NCI-H526 (cell line): ENCODE measurements at regions not wholly inside any gene's neighbourhood (a gene's known extent, or its start where the extent isn't known, plus 50 kb on each side); places are given as distances from the start of the nearest gene placed in this dataset.
"Not testable (repeated sequence)": the region's sequence is repeated elsewhere in the genome, so short reads cannot be mapped to it uniquely, and the experiment has no call there.

Experiments
- DNase-seq, 2 experiments: peaks; one replicate each; lab custom pipeline; 2025; lab: John Stamatoyannopoulos, UW

- DNase-seq = no peak
Observed at GRCh38 chr16:26594666-26595065, 472.1 kb upstream of the C16orf82 start.

DNA sequence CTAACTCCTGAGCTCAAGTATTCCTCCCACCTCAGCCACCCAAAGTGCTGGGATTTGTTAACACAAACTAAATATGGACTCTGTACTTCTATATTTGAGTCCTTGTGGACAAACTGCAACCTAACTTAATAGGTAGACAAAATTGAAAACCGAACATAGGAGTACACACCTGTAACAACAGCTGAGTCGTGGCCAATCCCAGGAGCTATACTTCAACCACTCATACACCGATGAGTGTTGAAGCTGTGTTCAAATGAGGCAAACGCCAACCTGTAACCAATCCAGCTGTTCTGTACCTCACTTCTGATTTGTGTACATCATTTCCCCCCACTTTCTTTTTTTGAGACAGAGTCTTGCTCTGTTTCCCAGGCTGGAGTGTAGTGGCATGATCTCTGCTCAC is 471.5 kb upstream of the C16orf82 start:
- no peak for DNase-seq

DNA sequence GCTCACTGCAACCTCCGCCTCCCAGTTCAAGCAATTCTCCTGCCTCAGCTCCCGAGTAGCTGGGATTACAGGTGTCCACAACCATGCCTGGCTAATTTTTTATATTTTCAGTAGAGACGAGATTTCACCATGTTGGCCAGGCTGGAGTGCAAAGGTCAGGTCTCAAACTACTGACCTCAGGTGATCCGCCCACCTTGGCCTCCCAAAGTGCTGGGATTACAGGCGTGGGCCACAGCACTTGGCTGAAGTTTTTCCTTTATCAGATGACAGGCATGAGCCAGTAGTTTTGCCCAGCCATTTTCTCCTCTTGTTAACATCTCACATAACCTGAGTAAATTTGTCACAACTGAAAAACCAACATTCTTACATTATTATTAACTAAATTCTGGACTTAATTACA is 470.7 kb upstream of the C16orf82 start:
- DNase-seq = not testable (repeated sequence)

DNA sequence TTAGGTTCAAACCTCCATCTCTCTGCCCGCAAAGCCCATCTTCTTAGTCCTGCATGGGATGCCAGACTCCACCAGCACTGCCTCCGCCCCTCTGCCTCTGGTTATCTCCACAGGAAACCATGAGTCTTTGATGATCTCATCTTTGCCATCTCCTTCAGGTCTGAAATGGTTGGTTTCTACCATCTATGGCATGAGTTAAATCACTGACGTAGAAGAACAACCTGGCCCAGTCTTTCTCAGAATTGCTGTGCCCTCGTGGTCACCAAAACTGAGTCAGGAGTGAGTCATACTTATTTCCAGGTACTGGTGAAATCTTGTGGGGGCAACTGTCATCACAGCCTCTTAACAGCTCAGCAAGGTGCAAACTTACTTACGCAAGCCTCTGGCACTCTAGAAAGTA is 468.7 kb upstream of the C16orf82 start:
- no peak for DNase-seq

DNA sequence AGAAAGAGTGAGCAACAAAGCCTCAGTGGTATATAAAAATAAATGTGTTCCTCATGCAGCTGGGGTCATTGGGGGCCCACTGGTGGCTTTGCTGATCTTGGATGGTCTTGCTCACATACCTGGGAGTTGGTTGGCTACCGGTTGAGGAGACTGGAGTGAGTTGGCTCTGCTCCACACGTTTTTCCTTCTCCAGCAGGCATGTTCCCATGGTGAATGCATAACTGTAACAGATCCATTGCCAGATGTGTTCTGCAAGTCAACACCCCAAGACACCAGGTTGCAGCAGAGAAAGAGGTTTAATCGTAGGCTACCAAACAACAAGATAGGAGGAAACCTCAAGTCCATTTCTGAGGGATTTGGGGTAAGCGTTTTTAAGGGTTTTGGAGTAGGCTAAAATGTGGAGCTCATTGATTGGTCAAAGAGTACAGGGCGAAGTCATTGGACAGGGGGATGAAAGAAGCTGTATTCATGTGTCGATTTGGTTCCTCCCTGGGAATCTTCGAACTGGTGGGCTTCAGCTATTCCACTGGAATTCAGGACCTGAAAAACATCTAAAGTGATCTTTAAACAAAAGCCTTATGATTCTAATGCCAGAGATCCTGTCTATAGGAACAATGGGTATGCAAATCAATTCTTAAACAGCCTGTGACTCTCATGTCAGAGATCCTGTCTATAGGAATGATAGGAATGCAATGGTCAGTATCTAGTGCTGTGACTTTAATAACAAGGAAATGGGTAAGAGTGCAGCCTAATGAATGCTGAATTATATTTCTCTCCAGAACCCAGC is 467.5 kb upstream of the C16orf82 start:
- DNase-seq = no peak

- DNase-seq = no peak
Observed at GRCh38 chr16:26599785-26600104, 467.0 kb upstream of the C16orf82 start.

DNA sequence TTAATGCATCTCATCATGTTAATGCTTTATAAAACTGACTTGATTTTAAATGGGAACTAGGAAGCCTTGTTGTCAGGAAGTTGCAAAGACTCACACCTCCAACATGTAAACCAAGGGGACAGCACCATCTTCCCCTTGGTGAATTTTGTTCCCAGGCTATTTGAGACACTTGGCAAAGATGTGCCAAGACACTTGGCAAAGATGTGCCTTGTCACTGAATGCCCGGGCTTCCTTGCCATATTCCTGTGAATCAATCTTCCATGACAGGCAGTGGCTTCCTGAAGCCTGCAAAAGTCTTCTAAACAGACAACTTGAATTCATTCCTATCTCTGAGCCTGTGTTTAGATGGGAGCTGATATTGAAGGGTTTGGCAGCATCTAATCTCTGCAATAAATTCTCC is 465.4 kb upstream of the C16orf82 start:
- no peak for DNase-seq

- DNase-seq = peak; percentile 93 to 96
Observed at GRCh38 chr16:26605626-26606271, 461.0 kb upstream of the C16orf82 start.

- peak in 1 of 2 experiments; percentile 78 for DNase-seq
Observed at GRCh38 chr16:26606381-26607150, 460.2 kb upstream of the C16orf82 start.

- no peak for DNase-seq
Observed at GRCh38 chr16:26614237-26614841, 452.4 kb upstream of the C16orf82 start.

DNA sequence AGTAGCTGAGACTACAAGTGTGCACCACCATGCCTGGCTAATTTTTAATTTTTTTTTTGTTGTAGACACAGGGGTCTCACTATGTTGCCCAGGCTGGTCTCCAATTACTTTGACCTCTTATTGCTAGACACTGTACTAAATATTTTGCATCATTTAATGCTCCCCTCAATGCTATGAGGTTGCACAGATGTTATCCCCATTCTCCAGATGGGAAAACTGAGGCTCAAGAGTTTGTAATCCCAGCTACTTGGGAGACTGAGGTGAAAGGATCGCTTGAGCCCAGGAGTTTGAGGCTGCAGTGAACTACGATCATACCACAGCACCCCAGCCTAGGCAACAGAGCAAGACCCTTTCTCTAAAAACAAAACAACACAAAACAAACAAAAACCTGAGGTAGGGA is 443.3 kb upstream of the C16orf82 start:
- DNase-seq = no peak

DNA sequence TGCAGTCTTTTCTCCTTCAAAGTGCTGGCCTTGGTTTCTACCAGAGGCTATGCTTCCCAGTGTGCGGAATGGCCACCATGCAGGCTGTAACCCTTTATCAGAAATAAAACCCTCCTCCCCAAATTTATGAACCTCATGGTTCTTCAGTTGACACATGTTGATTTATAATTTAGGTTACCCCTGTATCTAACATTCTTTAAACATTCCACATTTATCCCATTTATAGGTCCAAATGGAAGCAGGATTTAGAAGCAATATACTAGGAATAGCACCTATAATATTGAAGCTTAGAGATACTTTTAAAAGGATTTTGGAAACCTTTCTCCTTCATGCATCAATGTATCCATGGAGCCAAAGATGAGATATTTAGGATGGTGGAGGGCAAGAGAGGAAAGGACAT is 438.8 kb upstream of the C16orf82 start:
- no peak for DNase-seq

DNA sequence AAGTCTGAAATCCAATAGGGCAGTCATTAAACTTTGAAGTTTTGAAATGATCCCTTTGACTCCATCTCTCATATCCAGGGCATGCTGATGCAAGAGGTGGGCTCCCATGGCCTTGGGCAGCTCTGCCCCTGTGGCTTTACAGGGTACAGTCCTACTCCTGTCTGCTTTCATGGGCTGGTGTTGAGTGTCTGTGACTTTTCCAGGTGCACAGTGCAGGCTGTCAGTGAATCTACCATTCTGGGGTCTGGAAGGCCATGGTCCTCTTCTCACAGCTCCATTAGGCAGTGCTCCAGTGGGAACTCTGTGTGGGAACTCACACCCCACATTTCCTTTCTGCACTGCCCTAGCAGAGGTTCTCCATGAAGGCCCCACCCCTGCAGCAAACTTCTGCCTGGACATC is 435.4 kb upstream of the C16orf82 start:
- not testable (repeated sequence) for DNase-seq

GRCh38 chr16:26642047-26642664 is 424.6 kb upstream of the C16orf82 start:
- no peak for DNase-seq

DNA sequence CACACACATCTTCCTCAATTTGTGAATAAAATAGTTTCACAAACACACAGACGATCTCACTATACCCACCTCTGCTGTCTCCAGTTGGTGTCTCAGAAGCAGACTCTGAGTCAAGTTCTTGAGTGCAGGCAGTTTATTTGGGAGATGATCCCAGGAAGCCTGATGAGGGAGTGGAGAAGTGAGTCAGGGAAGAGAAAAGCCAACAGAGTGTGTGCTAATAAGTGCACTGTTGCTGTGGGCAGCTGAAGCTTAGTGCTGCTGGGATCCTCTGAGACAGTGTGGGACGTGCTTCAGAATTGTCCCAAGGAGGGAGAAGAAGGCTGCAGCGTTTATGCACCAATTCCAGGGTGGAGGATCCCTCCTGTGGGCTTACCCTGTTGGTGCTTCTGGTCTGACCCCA is 423.2 kb upstream of the C16orf82 start:
- no peak for DNase-seq

- DNase-seq = no peak
Observed at GRCh38 chr16:26644912-26645543, 421.7 kb upstream of the C16orf82 start.

DNA sequence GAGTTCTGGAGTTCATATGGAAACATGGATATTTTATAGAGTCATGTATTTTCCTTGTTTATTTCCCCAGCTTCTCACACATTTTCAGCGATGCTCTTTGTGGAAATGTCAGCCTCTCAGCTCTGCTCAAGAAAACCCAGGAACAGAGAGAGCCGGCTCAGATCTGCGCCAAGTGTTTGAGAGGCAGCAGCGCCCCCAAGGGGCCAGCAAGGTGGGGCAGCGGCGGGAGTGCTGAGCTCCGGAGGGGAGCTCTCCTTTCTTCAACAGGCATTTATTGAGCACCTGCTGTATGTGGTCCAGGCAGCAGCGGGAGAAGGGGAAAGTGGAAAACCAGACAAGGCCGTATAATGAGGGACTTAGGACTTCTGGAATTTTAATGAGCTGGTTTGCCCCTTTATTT is 421.1 kb upstream of the C16orf82 start:
- DNase-seq = peak in 1 of 2 experiments; percentile 66

GRCh38 chr16:26647870-26648269 is 418.9 kb upstream of the C16orf82 start:
- DNase-seq = no peak

DNA sequence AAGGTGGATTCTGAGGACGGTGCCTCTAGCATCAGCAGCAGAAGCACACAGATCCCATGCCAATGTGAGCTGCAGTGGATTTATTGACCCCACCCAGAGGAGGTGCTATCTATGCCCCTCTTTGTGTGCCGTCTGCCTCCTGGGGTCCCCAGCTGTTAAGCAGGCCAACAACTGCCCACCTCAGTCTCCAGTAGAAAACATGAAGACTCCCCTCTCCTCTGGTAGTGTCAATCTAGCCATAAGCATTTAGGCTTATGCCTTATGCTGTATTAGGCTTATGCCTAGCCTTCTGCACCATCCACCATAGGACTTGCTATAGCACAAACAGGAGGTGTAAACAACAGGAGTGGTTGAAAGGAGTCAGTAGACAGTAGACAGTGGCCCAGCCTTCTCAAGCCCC is 417.9 kb upstream of the C16orf82 start:
- no peak for DNase-seq

- peak; percentile 11 to 12 for DNase-seq
Observed at GRCh38 chr16:26649381-26650045, 417.2 kb upstream of the C16orf82 start.

- DNase-seq = no peak
Observed at GRCh38 chr16:26651464-26651863, 415.3 kb upstream of the C16orf82 start.
